IMR-90 (cell line): ENCODE measurements at regions not wholly inside any gene's neighbourhood (a gene's known extent, or its start where the extent isn't known, plus 50 kb on each side); places are given as distances from the start of the nearest gene placed in this dataset.
A peak's percentile ranks its signal among the peaks of the same experiment; 100 is the strongest.

Experiments used
- ATAC-seq: fragments of 200-7000 bp; cut with Tn5 transposase; 2 replicates; pipeline ENCODE4 v1.9.1; 2020; ENCODE audit warnings: low read depth, mild to moderate bottlenecking, moderate library complexity
- BruUV-seq: library from RNA; stranded (reverse); fragments of 400-500 nt; replicated peaks from 2 replicates; lab custom pipeline; 2021; lab: Mats Ljungman, UMichigan
- CTCF ChIA-PET: fragments of 300-600 bp; formaldehyde crosslinking; extraction: SDS; loops from one replicate; lab custom pipeline; 2021; ENCODE audit warnings: antibody characterized with exemption; lab: Yijun Ruan, JAX
- POLR2A ChIA-PET: fragments of 300-600 bp; sonication (Branson Sonifier 250); formaldehyde crosslinking; loops from one replicate; lab custom pipeline; 2022; ENCODE audit warnings: antibody characterized with exemption; ENCODE audit not compliant: unreplicated experiment; lab: Charles Lee
- DNase-seq: peaks from one replicate; pipeline ENCODE4 v3.0.0; 2013
- H2AFZ ChIP-seq: replicated peaks from 2 replicates; pipeline ENCODE3; 2013; ENCODE audit warnings: low read length, mild to moderate bottlenecking; ENCODE audit not compliant: poor library complexity
- H2AK5ac ChIP-seq: 2 replicates; pipeline ENCODE4 v1.6.1; 2013; ENCODE audit warnings: low read depth, low read length, inconsistent platforms
- H2AK9ac ChIP-seq: replicated peaks from 2 replicates; pipeline ENCODE3; 2013; ENCODE audit warnings: mild to moderate bottlenecking, low read depth, low read length, moderate library complexity; ENCODE audit not compliant: poor library complexity
- H2BK120ac ChIP-seq: 2 replicates; pipeline ENCODE4 v1.6.1; 2013; ENCODE audit warnings: low read depth, low read length, inconsistent platforms
- H2BK15ac ChIP-seq: 3 replicates; pipeline ENCODE4 v1.6.1; 2013; ENCODE audit warnings: low read depth, low read length, inconsistent platforms
- H2BK20ac ChIP-seq: 2 replicates; pipeline ENCODE4 v1.6.1; 2013; ENCODE audit warnings: low read depth, mild to moderate bottlenecking, inconsistent platforms, low read length, moderate library complexity
- H2BK5ac ChIP-seq: 2 replicates; pipeline ENCODE4 v1.6.1; 2013; ENCODE audit warnings: mild to moderate bottlenecking, low read depth, low read length, inconsistent platforms; ENCODE audit not compliant: poor library complexity, severe bottlenecking
- H3K14ac ChIP-seq: replicated peaks from 2 replicates; pipeline ENCODE4 v1.6.1; 2013; ENCODE audit warnings: low read depth, low read length, inconsistent platforms
- H3K18ac ChIP-seq: 2 replicates; pipeline ENCODE4 v1.6.1; 2013; ENCODE audit warnings: low read depth, low read length, control low read depth
- H3K23ac ChIP-seq: 2 replicates; pipeline ENCODE4 v1.6.1; 2013; ENCODE audit warnings: low read depth, low read length, inconsistent platforms
- H3K27ac ChIP-seq: 2 replicates; pipeline ENCODE4 v1.5.1; 2013; ENCODE audit warnings: mild to moderate bottlenecking, control low read depth, low read length; ENCODE audit not compliant: insufficient read depth
- H3K27me3 ChIP-seq: 2 replicates; pipeline ENCODE4 v1.6.1; 2013; ENCODE audit warnings: low read length; ENCODE audit not compliant: control insufficient read depth, insufficient read depth
- H3K36me3 ChIP-seq: 2 replicates; pipeline ENCODE4 v1.6.1; 2013; ENCODE audit warnings: low read length, mixed read lengths; ENCODE audit not compliant: control insufficient read depth, insufficient read depth
- H3K4ac ChIP-seq: 2 replicates; pipeline ENCODE4 v1.6.1; 2013; ENCODE audit warnings: low read depth, low read length, inconsistent platforms
- H3K4me1 ChIP-seq: 2 replicates; pipeline ENCODE4 v1.6.1; 2013; ENCODE audit warnings: low read length, mixed read lengths; ENCODE audit not compliant: control insufficient read depth, insufficient read depth
- H3K4me2 ChIP-seq: 2 replicates; pipeline ENCODE4 v1.6.1; 2013; ENCODE audit warnings: low read depth, mild to moderate bottlenecking, control low read depth, low read length, moderate library complexity
- H3K4me3 ChIP-seq: 2 replicates; pipeline ENCODE4 v1.5.1; 2013; ENCODE audit warnings: low read depth, mild to moderate bottlenecking, control low read depth, low read length, moderate library complexity; ENCODE audit not compliant: insufficient read depth
- H3K56ac ChIP-seq: 2 replicates; pipeline ENCODE4 v1.6.1; 2013; ENCODE audit warnings: low read length, inconsistent platforms; ENCODE audit not compliant: insufficient read depth; ENCODE audit errors: extremely low read depth
- H3K79me1 ChIP-seq, 2 experiments: 2 replicates each; pipeline ENCODE4 v1.6.1; 2013; ENCODE audit warnings: low read length in 2 of 2, inconsistent platforms in 1 of 2, low read depth in 1 of 2
- H3K9ac ChIP-seq: 2 replicates; pipeline ENCODE4 v1.6.1; 2013; ENCODE audit warnings: low read depth, low read length, control low read depth
- H3K9me1 ChIP-seq: 2 replicates; pipeline ENCODE4 v1.6.1; 2013; ENCODE audit warnings: low read length, inconsistent platforms; ENCODE audit not compliant: insufficient read depth
- H3K9me3 ChIP-seq: 2 replicates; pipeline ENCODE4 v1.6.1; 2013; ENCODE audit warnings: low read length; ENCODE audit not compliant: control insufficient read depth, insufficient read depth
- H4K20me1 ChIP-seq: 2 replicates; pipeline ENCODE4 v1.6.1; 2013; ENCODE audit warnings: low read length, inconsistent platforms; ENCODE audit not compliant: insufficient read depth
- H4K5ac ChIP-seq: 2 replicates; pipeline ENCODE4 v1.6.1; 2013; ENCODE audit warnings: mild to moderate bottlenecking, low read depth, low read length, control low read depth
- H4K8ac ChIP-seq, 2 experiments: 2 replicates each; pipeline ENCODE4 v1.6.1; 2013; ENCODE audit warnings: low read depth in 2 of 2, low read length in 2 of 2, control low read depth in 1 of 2, inconsistent platforms in 1 of 2
- H4K91ac ChIP-seq: 2 replicates; pipeline ENCODE4 v1.6.1; 2013; ENCODE audit warnings: low read depth, low read length, inconsistent platforms; ENCODE audit not compliant: insufficient read depth
- CEBPB ChIP-seq: IDR thresholded peaks from 2 replicates; pipeline ENCODE4 v1.6.1; 2012; ENCODE audit warnings: low read depth, low read length, improper control_type of control experiment
- CHD1 ChIP-seq: IDR thresholded peaks from 2 replicates; pipeline ENCODE4 v1.6.1; 2012; ENCODE audit warnings: low read depth, low read length, improper control_type of control experiment
- ELK1 ChIP-seq: fragments of 150-350 bp; IDR thresholded peaks from 2 replicates; pipeline ENCODE4 v1.6.1; 2016; ENCODE audit warnings: low read depth, mild to moderate bottlenecking, low read length, moderate library complexity, borderline replicate concordance
- MAFK ChIP-seq: IDR thresholded peaks from 2 replicates; pipeline ENCODE4 v1.6.1; 2012; ENCODE audit warnings: low read depth, low read length, improper control_type of control experiment
- MXI1 ChIP-seq: IDR thresholded peaks from 2 replicates; pipeline ENCODE4 v1.6.1; 2012; ENCODE audit warnings: low read depth, mild to moderate bottlenecking, low read length, moderate library complexity, borderline replicate concordance
- NFE2L2 ChIP-seq: fragments of 150-350 bp; IDR thresholded peaks from 2 replicates; pipeline ENCODE4 v1.6.1; 2016; ENCODE audit warnings: low read depth, mild to moderate bottlenecking, low read length
- POLR2A ChIP-seq: IDR thresholded peaks from 2 replicates; pipeline ENCODE4 v1.6.1; 2012; ENCODE audit warnings: mild to moderate bottlenecking, low read depth, low read length
- RCOR1 ChIP-seq: IDR thresholded peaks from 2 replicates; pipeline ENCODE4 v1.6.1; 2012; ENCODE audit warnings: mild to moderate bottlenecking, low read length, improper control_type of control experiment; ENCODE audit not compliant: insufficient replicate concordance
- SMC3 ChIP-seq: fragments of 150-350 bp; IDR thresholded peaks from 2 replicates; pipeline ENCODE4 v1.6.1; 2016; ENCODE audit warnings: low read depth, mild to moderate bottlenecking, antibody characterized with exemption, low read length, moderate library complexity
- USF2 ChIP-seq: fragments of 150-350 bp; IDR thresholded peaks from 2 replicates; pipeline ENCODE4 v1.6.1; 2017; ENCODE audit warnings: mild to moderate bottlenecking, antibody characterized with exemption, low read length, low read depth
- WGBS, 2 experiments: methylation state at CpG; one replicate each; pipeline versions ENCODE4 v1.1.5 to v1.1.7; 2013; ENCODE audit warnings: missing lambda C conversion rate in 2 of 2; ENCODE audit not compliant: insufficient read length in 1 of 2; ENCODE audit errors: extremely low coverage in 2 of 2; 5-methylcytosine and 5-hydroxymethylcytosine counted together
- dilution Hi-C: fragments of 300-500 bp; cut with HindIII; formaldehyde crosslinking; loops from one replicate; pipeline ENCODE4 v1.14.3; 2018; ENCODE audit warnings: low sequenced_read_pairs; ENCODE audit not compliant: unreplicated experiment
- in situ Hi-C: fragments of 300-500 bp; cut with MboI; formaldehyde crosslinking; loops from 3 replicates; pipeline ENCODE4 v1.14.3; 2019; ENCODE audit warnings: low sequenced_read_pairs, inconsistent platforms, mixed read lengths
- intact Hi-C: fragments of 100-400 bp; cut with micrococcal nuclease; formaldehyde crosslinking; loops from 2 replicates; pipeline ENCODE4 v1.10.0; 2022

- Histone ChIP-seq H2BK120ac (peak overlapping the region; percentile 97), H3K4me3 (no peak overlapping the region), H3K18ac (peak overlapping the region; percentile 84), H2BK15ac (peak overlapping the region; percentile 59; the same call in 1 of the 3 replicates), H3K4ac (peak overlapping the region; percentile 76), H3K27ac (peak overlapping the region; percentile 92), H2BK20ac (peak overlapping the region; percentile 98), H4K5ac (peak overlapping the region; percentile 78; the same call in 1 of the 2 replicates), H2AK9ac (no peak overlapping the region), H2AK5ac (peak overlapping the region; percentile 75; the same call in 1 of the 2 replicates), H3K79me1 (no peaks in the 10 kb centered on the region), H2AFZ (peak overlapping the region; percentile 25), H2BK5ac (peak overlapping the region; percentile 89), H3K4me1 (peaks cover 4% of the 10 kb centered on the region; the same call in 1 of the 2 replicates), H4K91ac (peak overlapping the region; percentile 90), H3K14ac (peak overlapping the region; percentile 49), H3K4me2 (peak overlapping the region; percentile 70; the same call in 1 of the 2 replicates), H3K9me1 (no peaks in the 10 kb centered on the region), H3K56ac (peak overlapping the region; percentile 61; the same call in 1 of the 2 replicates), H4K8ac (peak overlapping the region; percentile 58 to 92), H4K20me1 (no peaks in the 10 kb centered on the region), H3K27me3 (no peaks in the 10 kb centered on the region), H3K23ac (peak overlapping the region; percentile 70), H3K9ac (no peak overlapping the region), H3K9me3 (no peaks in the 10 kb centered on the region), H3K36me3 (no peaks in the 10 kb centered on the region)
- TF ChIP-seq NFE2L2 (no peak), MAFK (peak; percentile 32; the same call in 1 of the 2 replicates), CHD1 (no peak), MXI1 (no peak), POLR2A (no peak), RCOR1 (no peak), USF2 (no peak), CEBPB (peak; percentile 85), ELK1 (no peak), SMC3 (no peak)
- CTCF ChIA-PET = no interaction called here
- DNase-seq (peak; percentile 82), ATAC-seq (peak; percentile 69)
- in situ Hi-C loops (no loop called here), intact Hi-C loops (no loop called here), dilution Hi-C loops (no loop called here)
- POLR2A ChIA-PET = no interaction called here
- no CpG with 5 or more reads among the region's 1 CpG for WGBS, 2 experiments
- BruUV-seq = no TSS peak
Observed at GRCh38 chr10:57696641-57697040, 571.1 kb downstream of the IPMK start.
